Natural killer cell treated with Interleukin-12 subunit alpha and Interleukin-12 subunit beta and Interleukin-15 and Interleukin-18, amount 100 ng/mL, for 72 hours (primary cell): ENCODE measurements at regions not wholly inside any gene's neighbourhood (a gene's known extent, or its start where the extent isn't known, plus 50 kb on each side); places are given as distances from the start of the nearest gene placed in this dataset.

Experiments used
- ATAC-seq, 2 donors: fragments of 150-1000 bp; cut with Tn5 transposase in 1 of 2; sonication (Bioruptor Pico), chemical (Tn5 transposase) in 1 of 2; 2 replicates each; pipeline ENCODE4 v1.10.0; 2021
- DNase-seq: peaks from one replicate; pipeline ENCODE4 v3.0.0; 2022; ENCODE audit warnings: low spot score
- H3K27ac Mint-ChIP-seq, 2 donors: 1 replicate in 1 of 2; 2 replicates in 1 of 2; pipeline ENCODE4 v1.8.0; 2022; ENCODE audit warnings: mixed read lengths in 2 of 2, mild to moderate bottlenecking in 1 of 2, moderate library complexity in 1 of 2
- H3K27me3 Mint-ChIP-seq, 2 donors: 1 replicate in 1 of 2; 2 replicates in 1 of 2; pipeline ENCODE4 v1.8.0; 2022; ENCODE audit warnings: mixed read lengths in 2 of 2
- H3K36me3 Mint-ChIP-seq: one replicate; pipeline ENCODE4 v1.8.0; 2022; ENCODE audit warnings: mixed read lengths
- H3K4me1 Mint-ChIP-seq, 2 donors: 1 replicate in 1 of 2; 2 replicates in 1 of 2; pipeline ENCODE4 v1.8.0; 2022; ENCODE audit warnings: low read depth in 2 of 2, mixed read lengths in 2 of 2, mild to moderate bottlenecking in 1 of 2
- H3K4me3 Mint-ChIP-seq: one replicate; pipeline ENCODE4 v1.8.0; 2022; ENCODE audit warnings: mixed read lengths
- H3K9me3 Mint-ChIP-seq: 2 replicates; pipeline ENCODE4 v1.8.0; 2022; ENCODE audit warnings: mixed read lengths

DNA sequence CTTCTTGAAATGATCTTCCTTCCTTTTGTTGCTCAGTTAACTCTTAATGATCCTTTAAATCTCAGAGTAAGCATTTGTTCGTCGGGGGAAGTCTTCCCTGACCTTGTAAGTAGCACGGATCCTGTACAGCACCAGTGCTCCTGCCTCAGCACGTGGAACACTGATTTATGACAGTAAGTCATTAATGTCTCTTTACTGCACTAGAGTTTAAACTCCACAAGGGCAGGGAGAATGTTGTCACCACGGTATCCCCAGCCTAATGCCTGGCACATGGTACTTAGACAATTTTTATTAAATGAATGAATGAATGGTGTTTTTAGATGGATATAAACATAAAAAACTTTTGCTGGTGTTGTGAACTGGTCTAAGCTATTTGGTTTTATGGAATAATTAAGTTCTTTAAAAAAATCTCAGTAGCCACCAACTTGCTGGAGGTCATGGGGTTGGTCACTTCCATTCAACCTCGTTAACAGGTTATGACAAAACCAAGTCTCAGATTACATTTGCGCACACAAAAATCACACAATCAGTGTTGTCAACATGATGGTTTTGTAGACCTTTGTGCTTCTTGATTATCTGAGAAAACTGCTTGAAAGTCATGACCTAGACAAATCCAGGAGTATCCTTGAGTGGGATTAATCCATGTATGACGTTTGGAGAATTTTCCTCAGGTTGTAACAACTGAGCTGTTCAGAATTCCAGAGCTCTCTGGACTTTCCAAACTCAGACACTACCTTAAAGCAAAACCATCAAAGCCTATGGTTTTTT lies 326.9 kb downstream of the DUSP10 start:
- no peak for ATAC-seq
- Mint-ChIP-seq H3K4me3 (no peak overlapping the region), H3K9me3 (no peaks in the 10 kb centered on the region), H3K36me3 (peaks cover 5% of the 10 kb centered on the region), H3K27me3 (peaks cover 19 to 44% of the 10 kb centered on the region in 2 donors), H3K27ac (no peak overlapping the region), H3K4me1 (no peaks in the 10 kb centered on the region)
- DNase-seq, result no peak

DNA sequence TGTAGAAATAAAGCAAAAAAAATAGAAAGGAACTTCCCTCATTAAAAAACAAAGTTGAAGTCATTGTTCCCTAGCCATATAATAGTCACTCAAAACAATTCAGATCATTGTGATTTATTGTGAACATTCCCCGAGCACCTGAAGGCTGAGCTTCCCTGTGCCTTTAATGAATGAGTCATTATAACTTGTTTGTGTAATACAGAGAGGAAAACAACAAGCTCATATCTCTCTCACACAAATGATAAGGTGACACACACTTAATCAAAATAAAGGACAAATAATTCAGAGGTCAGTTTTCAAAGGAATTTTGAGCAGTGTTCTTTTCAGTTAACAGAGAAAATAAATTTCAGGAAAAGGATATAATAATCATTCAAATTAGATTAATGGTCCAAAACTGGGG lies 326.2 kb downstream of the DUSP10 start:
- Mint-ChIP-seq H3K4me1 (no peaks in the 10 kb centered on the region), H3K27ac (no peak overlapping the region), H3K9me3 (no peaks in the 10 kb centered on the region), H3K4me3 (no peak overlapping the region), H3K27me3 (peaks cover 16 to 45% of the 10 kb centered on the region in 2 donors), H3K36me3 (peaks cover 5% of the 10 kb centered on the region)
- ATAC-seq (no peak), DNase-seq (no peak)

DNA sequence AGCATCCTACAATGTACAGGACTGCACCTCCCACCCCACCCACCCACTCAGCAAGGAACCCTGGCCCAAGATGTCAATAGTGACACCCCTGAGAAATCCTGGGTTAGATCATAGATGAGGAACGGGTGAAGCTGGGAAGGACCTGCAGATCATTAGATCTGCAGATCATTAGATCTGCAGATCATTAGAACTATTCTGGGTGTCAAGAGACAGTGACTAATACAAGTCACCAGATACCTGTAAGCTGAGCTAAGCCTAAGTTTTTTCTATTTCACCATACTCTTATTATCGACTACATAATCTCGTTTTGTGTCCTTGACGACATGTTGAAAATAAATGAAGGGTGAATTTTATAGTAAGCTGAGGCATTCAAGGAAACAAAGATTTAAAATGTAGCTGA lies 325.7 kb downstream of the DUSP10 start:
- Mint-ChIP-seq H3K9me3 (no peaks in the 10 kb centered on the region), H3K36me3 (peaks cover 5% of the 10 kb centered on the region), H3K27ac (no peak overlapping the region), H3K4me3 (no peak overlapping the region), H3K27me3 (peaks cover 16 to 45% of the 10 kb centered on the region in 2 donors), H3K4me1 (no peaks in the 10 kb centered on the region)
- ATAC-seq, result no peak
- DNase-seq, result no peak

DNA sequence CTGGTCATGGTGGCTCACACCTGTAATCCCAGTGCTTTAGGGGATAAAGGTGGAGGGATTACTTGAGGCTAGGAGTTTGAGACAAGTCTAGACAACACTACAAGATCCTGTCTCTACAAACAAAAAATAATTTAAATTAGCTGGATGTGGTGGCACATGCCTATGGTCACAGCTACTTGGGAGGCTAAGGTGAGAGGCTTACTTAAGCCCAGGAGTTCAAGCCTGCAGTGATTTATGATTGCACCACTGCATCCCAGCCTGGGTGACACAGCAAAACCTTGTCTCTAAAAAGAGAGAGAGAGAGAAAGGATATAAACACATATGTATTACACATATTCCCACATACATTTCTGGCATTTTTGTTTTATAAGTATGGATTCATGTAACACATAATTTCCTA lies 325.2 kb downstream of the DUSP10 start:
- H3K36me3 Mint-ChIP-seq, result peaks cover 5% of the 10 kb centered on the region
- DNase-seq, result no peak
- ATAC-seq, result no peak
- no peaks in the 10 kb centered on the region for H3K9me3 Mint-ChIP-seq
- H3K27me3 Mint-ChIP-seq, result peaks cover 14 to 40% of the 10 kb centered on the region in 2 donors
- no peaks in the 10 kb centered on the region for H3K4me1 Mint-ChIP-seq
- no peak overlapping the region for H3K4me3 Mint-ChIP-seq
- no peak overlapping the region for H3K27ac Mint-ChIP-seq

DNA sequence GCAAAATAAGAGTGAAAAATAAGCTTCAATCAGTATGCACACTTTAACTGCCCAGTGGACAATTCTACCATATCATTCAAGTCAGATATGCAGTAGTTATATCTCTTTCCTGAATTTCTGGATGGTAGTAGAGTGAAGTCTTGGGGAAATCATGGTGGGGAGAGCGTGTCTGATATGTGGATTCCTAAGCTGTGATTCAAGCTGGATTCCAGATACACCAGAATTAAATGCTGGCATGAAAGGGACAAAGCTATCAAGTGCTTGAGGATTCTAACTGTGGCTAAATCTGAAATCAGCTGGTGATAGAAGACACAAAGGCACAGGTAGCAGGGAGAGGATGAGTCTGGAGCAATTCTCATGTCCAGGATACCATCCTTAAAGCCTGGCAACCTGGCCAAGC lies 323.5 kb downstream of the DUSP10 start:
- Mint-ChIP-seq H3K9me3 (no peaks in the 10 kb centered on the region), H3K36me3 (peaks cover 5% of the 10 kb centered on the region), H3K4me1 (no peaks in the 10 kb centered on the region), H3K4me3 (no peak overlapping the region), H3K27ac (no peak overlapping the region), H3K27me3 (peaks cover 15 to 43% of the 10 kb centered on the region in 2 donors)
- ATAC-seq (no peak), DNase-seq (no peak)

DNA sequence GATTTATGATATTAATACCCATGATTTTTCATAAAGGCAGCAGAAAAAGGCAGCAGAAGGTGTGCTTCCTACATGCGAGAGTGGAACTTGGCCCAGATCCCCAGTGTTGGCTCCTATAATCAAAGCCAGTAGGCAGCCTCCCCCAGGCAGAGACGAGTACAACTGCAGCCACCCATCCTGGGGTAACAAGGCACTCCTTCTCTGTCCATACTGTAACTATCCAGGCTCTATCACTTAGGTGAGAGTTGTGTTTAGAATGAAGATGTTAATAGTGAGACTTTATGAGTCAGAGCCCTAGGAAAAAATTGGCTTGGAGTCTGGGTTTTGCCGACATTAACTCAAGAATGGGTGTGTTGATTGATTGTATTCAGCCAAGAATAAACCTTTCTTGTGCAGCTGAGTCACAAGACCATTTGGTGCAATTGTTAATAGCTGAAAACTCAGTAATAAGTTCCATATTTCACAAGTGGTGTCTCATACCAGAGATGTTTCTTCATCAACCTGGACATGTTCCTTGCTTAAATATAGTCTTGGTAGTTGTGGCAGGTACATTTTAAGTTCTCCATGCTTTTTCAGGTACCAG lies 322.3 kb downstream of the DUSP10 start:
- Mint-ChIP-seq H3K4me3 (no peak overlapping the region), H3K27ac (no peak overlapping the region), H3K9me3 (no peaks in the 10 kb centered on the region), H3K36me3 (peaks cover 2% of the 10 kb centered on the region), H3K4me1 (no peaks in the 10 kb centered on the region), H3K27me3 (peaks cover 10 to 36% of the 10 kb centered on the region in 2 donors)
- DNase-seq (no peak), ATAC-seq (no peak)

DNA sequence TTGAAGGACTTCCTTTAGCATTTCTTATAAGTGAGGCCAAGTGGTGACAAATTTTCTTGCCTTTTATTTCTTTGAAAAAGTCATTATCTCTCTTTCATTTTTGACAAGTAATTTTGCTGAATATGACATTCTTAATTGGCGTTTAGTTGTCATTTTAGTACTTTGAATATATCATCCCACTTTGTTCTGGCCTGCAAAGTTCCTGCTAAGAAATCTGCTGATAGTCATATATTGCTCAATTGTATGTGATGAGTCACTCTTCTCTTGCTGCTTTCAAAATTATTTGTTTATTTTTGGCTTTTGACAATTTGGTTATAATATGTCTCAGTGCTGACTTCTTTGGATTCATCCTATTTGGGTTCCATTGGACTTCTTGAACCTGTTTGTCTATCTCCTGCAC lies 312.6 kb downstream of the DUSP10 start:
- H3K4me1 Mint-ChIP-seq, result no peaks in the 10 kb centered on the region
- H3K27ac Mint-ChIP-seq, result no peak overlapping the region
- peaks cover 7% of the 10 kb centered on the region for H3K36me3 Mint-ChIP-seq
- ATAC-seq, result no peak
- H3K27me3 Mint-ChIP-seq, result peaks cover 12 to 23% of the 10 kb centered on the region in 2 donors
- DNase-seq, result no peak
- peaks cover 6% of the 10 kb centered on the region for H3K9me3 Mint-ChIP-seq
- no peak overlapping the region for H3K4me3 Mint-ChIP-seq

DNA sequence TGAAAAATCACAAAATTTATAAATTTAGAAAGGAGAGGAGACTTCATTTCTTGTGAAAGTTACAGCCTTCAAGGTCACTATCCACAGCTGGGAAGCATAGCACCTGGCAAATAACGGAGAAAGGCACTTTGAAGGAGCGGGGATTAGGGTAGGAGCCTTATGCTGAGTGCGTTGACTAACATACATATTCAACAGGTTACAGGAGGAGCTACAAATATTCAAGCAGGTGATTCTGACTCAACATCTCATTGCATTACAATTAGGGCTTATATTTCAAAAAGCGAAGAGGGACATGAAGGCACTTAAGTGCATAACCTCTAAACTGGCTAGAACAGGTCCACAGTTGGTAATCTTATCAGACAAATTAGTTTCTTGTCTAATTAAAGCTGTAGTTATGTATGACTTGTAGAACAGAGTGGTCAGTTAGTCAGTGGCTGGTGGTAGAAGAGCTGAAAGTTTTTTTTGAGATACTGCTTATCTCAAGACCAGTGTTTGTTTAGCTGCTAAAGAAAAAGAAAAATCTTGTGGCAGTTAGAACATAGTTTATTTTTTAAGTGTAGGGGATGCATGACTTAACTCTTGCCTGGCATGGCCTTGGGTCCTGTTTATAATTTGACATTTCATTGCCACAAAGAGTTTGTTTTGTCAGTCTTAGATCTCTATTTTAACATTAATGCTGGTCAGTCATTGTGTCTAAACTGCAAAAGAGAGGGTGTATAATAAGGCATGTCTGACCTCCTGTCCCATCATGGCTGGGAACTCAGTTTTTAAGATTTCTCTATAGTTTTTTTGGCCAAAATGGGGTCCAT lies 311.5 kb downstream of the DUSP10 start:
- no peak overlapping the region for H3K4me3 Mint-ChIP-seq
- no peak for ATAC-seq
- no peaks in the 10 kb centered on the region for H3K4me1 Mint-ChIP-seq
- peaks cover 12 to 18% of the 10 kb centered on the region in 2 donors for H3K27me3 Mint-ChIP-seq
- no peak for DNase-seq
- H3K9me3 Mint-ChIP-seq, result peaks cover 6% of the 10 kb centered on the region
- H3K27ac Mint-ChIP-seq, result no peak overlapping the region
- H3K36me3 Mint-ChIP-seq, result peaks cover 7% of the 10 kb centered on the region

DNA sequence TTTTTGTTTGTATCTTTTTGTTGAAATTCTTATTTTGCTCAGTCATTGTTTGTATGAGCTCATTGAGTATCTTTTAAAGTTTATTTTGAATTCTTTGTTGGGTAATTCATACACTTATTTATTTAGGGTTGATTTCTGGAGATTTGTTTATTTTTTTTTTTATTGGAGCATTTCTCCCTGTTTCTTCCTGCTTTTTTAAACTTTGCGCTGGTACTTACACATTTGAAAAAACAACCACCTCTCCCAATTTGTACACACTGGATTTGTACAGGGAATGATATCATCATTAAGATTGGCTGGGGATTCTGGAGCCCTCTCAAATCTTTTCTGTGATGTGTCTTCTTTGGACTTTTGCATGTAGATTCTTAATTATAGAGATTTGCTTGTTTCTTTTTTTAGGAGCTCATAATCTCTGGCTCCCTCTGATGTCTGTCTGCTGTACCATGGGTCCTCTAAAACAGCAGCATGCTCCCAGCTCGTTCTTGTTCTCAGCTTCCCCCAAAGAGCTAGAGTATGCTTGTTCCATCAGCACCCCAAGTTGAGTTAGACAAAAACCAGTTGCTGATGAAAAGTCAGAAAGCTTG lies 310.7 kb downstream of the DUSP10 start:
- H3K27me3 Mint-ChIP-seq, result peaks cover 12 to 16% of the 10 kb centered on the region in 2 donors
- no peak overlapping the region for H3K4me3 Mint-ChIP-seq
- H3K4me1 Mint-ChIP-seq, result no peaks in the 10 kb centered on the region
- no peak for ATAC-seq
- peaks cover 6% of the 10 kb centered on the region for H3K9me3 Mint-ChIP-seq
- H3K27ac Mint-ChIP-seq, result no peak overlapping the region
- DNase-seq, result no peak
- H3K36me3 Mint-ChIP-seq, result peaks cover 7% of the 10 kb centered on the region

DNA sequence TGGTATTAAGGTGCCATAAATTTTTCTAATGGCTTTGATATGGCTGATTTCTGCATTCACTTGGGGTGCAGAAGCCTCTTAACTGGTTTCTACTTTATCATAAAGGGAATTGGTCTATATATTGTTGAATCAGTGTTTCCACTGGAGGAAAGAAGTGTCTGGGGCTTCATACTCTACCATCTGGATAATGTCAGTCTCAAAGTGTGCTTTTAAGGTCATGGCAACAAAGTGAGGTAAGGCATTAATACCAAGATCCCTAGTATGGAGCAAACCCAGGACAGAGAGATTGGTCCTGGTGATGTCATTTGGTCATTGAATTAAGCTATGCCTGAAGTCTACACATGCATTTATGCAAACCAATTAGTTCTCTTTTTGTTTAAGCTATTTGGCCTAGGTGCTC lies 309.9 kb downstream of the DUSP10 start:
- Mint-ChIP-seq H3K27ac (no peak overlapping the region), H3K9me3 (no peaks in the 10 kb centered on the region), H3K27me3 (peaks cover 10 to 16% of the 10 kb centered on the region in 2 donors), H3K4me3 (no peak overlapping the region), H3K4me1 (no peaks in the 10 kb centered on the region), H3K36me3 (no peaks in the 10 kb centered on the region)
- no peak for DNase-seq
- ATAC-seq, result no peak

DNA sequence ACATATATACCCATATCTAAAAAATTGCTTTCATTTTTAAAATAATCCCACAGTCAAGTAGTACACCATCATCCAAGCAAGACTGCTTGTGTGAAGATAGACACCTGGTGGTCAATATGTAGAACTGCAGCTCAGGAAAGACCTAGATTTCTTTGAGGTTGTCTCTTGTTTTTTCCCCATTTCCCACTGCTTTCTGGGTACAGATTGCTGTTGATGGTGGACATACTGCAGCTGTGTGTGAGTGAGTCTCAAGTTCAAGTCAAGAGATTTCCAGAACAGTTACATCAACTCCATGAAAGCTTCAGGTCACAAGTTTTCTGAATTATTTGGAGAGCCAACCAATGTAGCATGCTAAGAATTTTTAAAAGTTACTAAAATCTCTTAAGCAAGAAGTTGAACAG lies 306.4 kb downstream of the DUSP10 start:
- no peak for DNase-seq
- peaks cover 10% of the 10 kb centered on the region in 2 donors for H3K27me3 Mint-ChIP-seq
- no peaks in the 10 kb centered on the region for H3K36me3 Mint-ChIP-seq
- H3K4me1 Mint-ChIP-seq, result peaks cover 13 to 18% of the 10 kb centered on the region in 2 donors
- ATAC-seq, result peak in 1 of 2 donors; percentile 59
- H3K9me3 Mint-ChIP-seq, result no peaks in the 10 kb centered on the region
- no peak overlapping the region for H3K4me3 Mint-ChIP-seq
- H3K27ac Mint-ChIP-seq, result peak overlapping the region in 1 of 2 donors; percentile 31

DNA sequence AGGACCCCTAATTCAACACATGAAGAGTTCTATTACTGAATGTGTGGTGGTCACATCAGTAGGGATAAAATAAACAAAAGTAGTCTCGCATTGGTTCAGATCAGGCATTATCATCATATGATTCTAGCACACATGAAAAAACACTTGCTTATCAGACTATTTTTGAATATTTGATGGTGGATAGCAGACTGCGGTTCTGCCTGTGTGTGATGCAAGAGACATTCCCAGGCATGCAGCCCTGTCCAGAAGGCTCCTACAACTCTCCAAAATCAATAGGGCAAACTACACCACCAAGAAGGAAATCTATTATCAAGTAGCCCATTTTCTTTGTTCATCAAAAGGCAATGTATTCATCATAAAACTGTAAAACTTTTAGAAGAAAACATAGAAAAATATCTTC lies 304.7 kb downstream of the DUSP10 start:
- Mint-ChIP-seq H3K27ac (peak overlapping the region in 1 of 2 donors; percentile 45), H3K36me3 (no peaks in the 10 kb centered on the region), H3K27me3 (peaks cover 10 to 12% of the 10 kb centered on the region in 2 donors), H3K9me3 (no peaks in the 10 kb centered on the region), H3K4me1 (peaks cover 16 to 20% of the 10 kb centered on the region in 2 donors), H3K4me3 (no peak overlapping the region)
- DNase-seq (no peak), ATAC-seq (no peak)

DNA sequence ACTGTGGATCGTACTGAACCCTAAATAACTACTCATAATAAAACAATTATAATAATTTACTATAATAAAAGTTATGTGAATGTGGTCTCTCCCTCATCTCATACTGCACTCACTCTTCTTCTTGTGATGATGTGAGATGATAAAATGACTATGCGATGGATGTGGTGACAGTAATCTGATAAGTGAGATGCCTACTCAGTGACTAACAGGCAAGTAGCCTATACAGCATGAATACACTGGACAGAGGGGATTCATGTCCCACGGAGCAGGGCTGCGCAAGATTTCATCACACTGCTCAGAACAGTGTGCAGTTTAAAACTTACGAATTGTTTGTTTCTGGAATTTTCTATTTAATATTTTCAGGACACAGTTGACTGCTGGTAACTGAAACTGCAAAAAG lies 304.0 kb downstream of the DUSP10 start:
- DNase-seq (no peak), ATAC-seq (peak in 1 of 2 donors; percentile 35)
- Mint-ChIP-seq H3K27me3 (peaks cover 10 to 13% of the 10 kb centered on the region in 2 donors), H3K27ac (peak overlapping the region; percentile 45 to 82), H3K9me3 (no peaks in the 10 kb centered on the region), H3K4me3 (peak overlapping the region; percentile 46), H3K4me1 (peaks cover 16 to 20% of the 10 kb centered on the region in 2 donors), H3K36me3 (no peaks in the 10 kb centered on the region)
